M059J (cell line): ENCODE measurements at regions not wholly inside any gene's neighbourhood (a gene's known extent, or its start where the extent isn't known, plus 50 kb on each side); places are given as distances from the start of the nearest gene placed in this dataset.

ENCODE experiments used
- DNase-seq: peaks from one replicate; pipeline ENCODE4 v3.0.0-alpha.2; 2012; ENCODE audit warnings: low read depth

DNA sequence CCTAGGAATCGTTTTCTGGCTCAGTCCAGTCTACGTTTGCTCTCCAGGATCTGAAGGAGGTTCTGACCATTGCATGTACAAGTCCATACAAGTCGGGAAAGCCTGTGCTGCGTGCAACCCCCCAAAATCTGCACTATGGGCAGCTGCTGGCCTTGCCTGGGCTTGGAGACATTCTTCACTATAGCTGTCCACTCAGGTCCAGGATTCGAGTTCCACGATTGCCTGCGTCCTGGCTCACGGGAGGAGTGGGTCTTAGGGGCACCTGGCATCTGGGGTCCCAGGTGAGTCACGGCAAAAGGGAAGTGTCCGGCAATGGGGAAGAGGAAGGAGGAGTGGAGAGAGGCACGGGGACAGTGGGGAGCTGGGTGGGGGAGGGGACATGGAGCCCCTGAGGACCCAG lies 563.0 kb downstream of the BRD1 start:
- DNase-seq: no peak

DNA sequence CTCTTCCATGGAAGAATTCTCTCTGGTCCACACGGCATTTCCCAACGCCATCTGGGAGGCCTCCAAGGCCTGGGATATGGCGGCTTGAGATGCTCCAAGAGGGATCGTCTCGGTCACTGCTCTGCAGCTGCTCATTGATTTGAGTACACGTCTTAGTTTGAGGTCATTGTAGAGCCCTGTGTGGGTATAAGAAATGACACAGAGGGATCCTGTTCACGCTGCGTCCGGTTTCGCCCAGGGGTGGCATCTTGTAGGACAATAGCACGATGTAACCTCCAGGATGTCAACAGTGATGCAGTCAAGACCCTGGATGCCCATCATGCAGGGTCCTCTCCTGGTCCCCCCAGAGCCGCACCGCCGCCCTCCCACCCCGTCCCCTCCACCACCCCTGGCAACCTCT lies 564.6 kb downstream of the BRD1 start:
- no peak for DNase-seq

DNA sequence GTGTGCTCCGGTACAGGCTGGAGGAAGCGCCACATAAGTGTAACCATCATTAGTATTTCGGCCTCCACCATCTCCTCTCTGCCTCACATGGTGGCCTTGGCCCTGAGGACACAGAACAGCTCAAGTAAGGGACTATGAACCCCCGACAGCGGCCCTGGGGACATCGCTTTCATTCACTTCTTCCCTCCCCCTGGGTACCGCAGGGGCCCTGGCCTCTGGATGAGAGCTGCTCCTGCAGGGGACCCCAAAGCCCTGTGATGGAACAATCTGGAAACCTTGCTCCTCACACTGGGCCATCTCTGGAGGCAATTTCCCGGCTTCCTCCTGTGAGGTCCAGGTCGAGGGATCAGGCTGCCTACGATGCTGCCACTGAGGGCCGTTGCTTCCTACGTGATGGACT lies 565.5 kb downstream of the BRD1 start:
- no peak for DNase-seq

DNA sequence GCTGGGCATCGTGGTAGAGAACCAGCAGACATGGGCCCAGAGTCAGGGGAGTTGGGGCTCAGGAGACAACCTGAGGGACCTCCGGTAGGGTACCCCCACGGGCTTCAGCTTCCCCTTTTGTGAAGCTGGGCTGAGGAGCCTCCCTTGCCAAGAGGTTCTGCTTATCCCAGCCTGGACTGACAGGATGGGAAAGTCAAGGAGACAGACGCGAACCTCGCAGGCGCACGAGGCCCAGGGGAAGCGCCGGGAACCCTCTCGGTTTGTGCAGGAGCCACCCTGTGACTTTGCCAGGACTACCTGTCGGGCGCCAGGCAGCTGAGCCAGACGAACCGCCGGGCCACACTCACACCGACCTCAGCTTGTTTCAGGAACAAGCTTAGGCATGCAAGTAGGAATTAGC lies 566.1 kb downstream of the BRD1 start:
- no peak for DNase-seq

DNA sequence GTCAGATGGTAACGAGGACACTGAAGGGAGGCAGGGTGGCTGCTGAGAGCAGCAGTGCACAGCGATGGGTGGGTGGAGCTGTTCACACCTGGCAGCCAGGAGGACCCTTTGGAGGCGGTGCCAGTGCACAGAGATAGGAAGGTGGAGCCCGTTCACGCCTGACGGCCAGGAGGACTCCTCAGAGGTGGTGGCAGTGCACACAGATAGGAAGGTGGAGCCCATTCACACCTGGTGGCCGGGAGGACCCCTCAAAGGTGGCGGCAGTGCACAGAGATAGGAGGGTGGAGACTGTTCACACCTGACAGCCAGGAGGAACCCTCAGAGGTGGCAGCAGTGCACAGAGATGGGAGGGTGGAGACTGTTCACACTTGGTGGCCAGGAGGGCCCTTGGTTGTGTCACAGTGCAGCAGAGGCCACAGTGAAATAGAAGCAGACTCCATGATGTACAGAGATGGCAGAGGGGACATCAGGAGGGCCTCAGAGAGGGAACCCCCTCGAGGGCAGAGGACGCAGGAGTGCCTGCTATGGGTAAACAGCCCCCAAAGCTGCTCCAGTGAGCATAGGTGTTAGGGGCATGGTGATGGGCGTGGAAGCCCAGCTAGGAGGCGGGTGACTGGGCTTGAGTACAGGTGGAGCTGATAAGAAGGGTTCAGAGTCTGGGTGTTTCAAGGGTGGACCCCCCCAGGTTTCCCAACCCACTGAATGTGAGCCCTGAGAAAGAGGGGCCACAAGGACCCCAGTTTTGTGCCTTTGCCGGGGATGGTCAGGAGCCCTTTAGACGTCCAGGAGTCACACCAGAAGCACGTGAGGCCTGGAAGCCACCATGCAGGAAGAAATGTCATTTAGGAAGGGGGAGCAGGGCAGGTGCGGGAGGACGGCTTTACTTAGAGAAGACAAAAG lies 566.7 kb downstream of the BRD1 start:
- no peak for DNase-seq

DNA sequence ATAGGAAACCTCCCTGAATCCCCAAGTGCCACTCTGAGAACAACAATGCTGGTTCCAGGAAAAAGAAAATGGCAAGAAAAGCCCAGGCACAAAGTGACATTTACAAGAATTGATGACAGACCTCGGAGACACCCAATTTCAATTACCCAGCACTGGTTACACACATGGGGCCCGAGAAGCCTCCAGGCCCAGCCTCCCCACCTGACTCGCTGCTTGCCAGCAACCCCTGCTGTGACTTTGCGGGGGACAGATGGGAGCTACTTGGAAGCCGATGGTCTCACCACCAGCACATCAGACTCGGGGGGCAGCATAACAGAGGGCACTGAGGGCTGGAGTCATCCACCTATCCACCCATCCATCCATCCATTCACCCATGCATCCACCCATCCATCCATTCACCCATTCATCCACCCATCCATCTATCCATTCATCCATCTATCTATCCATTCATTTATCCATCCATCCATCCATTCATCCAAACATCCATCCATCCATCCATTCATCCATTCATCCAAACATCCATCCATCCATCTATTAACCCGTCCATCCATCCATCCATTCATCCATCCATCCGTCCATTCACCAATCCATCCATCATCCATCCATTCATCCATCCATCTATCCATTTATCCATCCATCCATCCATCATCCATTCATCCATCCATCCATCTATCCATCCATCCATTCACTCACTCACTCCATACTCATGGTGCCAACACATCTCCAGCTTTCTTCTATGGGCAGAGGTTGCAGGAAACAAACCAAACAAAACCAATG lies 567.6 kb downstream of the BRD1 start:
- no peak for DNase-seq

DNA sequence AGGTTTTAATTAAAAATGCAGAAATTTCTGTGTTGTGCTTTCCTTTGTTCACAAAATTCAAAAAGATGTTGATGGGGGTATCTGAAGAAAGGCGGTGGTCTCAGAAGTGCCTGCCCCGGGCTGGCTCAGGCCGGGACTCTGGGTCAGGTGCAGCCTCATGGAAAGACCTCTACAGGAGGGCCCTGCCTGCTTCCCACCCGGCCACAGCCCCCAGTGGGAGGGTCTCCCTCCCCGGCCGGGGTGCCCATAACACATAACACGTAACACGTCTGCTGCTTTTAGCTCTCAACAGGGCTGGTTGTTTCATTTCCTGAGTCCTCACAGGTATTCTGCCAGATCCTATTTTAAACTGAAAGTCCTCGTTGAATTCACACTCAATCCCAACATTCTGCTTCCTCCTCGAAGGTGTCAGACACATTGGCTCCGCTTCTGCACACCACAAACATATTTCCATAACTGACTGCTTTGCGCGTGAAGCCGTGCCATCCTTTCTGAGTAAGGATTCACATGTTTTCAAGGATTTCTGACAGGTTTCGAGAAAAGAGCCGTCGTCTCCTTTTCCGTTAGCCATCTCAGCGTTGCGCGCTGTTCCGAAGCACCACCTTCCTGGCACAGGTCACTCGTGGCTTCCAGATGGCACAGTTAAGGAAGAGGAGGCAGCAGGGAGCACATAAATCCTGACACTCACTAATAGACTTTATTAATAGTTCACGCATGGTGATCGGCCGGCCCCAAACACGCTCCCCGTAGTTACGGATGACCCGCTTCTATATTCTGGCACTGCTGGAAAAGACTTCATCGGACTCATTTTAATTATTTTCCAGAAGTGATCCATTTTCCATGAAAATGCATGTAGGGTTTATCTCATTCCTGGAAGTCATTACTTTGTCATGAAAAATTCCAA lies 569.3 kb downstream of the BRD1 start:
- DNase-seq: no peak

DNA sequence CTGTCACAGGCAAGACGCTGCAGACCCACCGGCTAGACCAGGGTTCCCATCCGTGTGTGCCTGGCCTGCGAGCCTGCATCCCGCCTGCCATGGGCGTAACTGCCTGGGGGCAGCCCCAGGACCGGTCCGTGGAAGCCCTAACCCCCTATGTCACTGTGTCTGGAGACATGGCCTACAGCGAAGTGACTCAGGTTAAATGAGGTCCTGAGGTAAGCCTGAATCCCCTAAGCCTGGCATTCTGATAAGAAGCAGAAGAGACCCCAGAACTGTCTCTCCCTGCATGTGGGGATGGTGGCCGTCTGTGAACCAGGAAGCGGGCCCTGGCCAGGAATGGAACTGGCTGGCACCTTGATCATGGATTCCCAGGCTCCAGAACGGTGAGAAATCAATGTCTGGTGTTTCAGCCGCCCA lies 570.1 kb downstream of the BRD1 start:
- no peak for DNase-seq

DNA sequence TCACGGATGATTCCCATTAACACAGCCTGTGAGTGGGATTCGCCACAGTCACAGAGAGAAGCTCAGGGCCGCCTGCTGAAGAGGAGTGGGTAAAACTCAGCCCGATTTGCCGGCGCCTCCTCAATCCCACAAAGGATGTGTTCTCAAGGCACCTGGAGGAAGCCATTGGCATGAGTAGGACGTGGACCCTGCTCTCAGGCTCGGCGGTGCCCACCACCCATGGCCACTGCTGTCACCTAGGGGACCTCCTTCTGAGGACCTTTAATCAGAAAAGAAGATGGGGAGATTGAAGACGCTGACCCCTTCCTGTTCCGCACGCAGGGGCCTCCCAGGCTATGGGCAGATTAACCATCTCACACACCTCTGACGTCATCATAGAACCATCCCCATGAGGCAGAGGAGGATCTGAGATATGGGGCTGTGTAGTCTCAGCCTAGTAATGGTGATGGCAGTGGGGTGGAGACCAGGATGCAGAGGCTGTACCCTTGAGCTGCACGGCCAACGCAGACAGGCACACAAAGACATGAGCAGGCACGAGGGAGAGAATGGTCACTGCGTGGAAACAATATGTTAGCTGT lies 571.8 kb downstream of the BRD1 start:
- DNase-seq: no peak

DNA sequence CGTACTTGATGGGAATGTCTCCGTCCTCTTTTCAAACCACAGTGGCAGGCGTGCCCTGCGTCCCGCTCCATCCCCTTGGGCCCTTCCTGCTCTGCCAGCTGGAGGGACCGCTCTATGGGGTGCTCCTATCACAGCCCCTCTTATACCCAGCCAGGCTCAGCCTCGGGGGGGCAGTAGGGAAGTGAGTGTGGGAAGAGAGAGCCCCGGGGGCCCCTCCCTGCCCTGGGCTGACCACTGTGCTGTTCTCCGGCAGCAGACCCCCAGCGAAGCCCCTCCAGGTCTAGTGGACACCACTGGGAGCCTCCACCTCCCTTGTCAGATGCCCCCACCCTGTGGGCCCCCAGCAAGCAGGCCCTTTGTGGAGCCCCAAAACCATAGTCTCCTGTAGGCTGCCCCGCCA lies 572.5 kb downstream of the BRD1 start:
- DNase-seq: no peak

DNA sequence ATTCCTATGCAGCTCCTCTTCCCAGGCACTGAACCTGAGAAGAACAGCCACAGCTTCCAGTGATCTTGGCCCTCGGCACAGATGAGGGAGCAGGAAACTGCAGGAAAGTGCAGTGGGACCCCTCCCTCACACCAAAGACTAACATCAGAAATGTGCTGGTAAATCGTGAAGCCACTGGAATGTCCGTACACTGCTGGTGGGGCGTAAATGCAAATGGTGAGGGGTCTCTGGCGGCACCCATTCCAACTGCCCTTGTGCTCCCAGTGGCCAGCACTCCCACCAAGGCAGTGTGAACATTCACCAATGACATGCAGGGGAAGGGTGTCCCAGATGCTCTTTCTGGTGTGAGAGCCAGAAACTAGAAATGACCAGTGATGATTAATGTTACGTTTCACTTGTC lies 574.0 kb downstream of the BRD1 start:
- DNase-seq: no peak

DNA sequence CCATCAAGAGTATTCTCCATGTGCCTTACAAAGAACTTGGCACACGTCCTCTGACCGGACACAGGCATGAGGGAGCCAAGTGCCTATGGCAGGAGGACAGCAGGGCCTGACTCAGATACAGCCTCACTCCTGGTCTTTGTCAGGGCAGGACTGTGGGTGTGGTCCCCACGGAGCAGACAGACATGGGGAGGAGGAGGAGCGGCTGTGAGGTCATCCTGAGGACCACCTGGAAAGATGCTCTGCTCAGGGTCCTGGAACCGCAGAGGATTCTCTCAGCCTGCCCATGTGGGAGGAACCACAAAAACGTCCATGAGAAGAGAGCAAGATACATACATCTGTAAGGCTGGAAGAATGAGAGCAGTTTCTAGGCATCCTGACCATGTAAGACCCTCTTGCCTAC lies 576.3 kb downstream of the BRD1 start:
- DNase-seq: no peak

DNA sequence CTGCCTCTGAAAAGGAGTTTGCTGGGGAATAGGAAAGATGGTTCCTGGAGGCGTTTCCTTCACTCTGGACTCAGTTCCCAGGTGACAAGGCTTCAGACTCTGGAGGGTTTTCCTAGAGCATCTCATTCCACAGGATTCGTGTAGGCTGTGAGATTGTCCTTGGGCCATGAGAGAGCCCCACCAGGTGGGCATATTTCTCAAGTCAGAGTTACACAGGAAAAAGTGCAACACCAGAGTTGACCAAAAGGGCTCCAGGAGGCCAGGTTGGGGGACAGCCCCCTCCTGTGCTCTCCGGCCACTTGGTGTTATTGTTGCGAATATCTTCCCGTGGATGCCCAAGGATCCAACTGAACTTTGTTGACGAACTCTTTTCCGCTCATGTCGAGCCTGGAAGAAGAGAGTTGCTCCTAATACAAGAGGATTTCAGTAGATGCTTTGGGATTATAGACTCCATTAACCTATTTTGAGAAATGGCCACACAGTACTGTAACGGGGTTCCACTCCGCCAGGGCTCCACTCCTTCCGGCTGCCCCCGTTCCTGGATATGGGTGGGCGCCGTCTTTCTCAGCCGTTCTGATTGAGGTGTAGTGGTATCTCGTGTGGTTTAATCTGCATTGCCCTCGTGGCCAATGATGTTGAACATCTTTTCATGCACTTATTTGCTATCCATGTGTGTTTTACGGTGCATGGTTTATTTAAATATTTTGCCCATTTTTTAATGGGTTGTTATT lies 580.3 kb downstream of the BRD1 start:
- DNase-seq: no peak

DNA sequence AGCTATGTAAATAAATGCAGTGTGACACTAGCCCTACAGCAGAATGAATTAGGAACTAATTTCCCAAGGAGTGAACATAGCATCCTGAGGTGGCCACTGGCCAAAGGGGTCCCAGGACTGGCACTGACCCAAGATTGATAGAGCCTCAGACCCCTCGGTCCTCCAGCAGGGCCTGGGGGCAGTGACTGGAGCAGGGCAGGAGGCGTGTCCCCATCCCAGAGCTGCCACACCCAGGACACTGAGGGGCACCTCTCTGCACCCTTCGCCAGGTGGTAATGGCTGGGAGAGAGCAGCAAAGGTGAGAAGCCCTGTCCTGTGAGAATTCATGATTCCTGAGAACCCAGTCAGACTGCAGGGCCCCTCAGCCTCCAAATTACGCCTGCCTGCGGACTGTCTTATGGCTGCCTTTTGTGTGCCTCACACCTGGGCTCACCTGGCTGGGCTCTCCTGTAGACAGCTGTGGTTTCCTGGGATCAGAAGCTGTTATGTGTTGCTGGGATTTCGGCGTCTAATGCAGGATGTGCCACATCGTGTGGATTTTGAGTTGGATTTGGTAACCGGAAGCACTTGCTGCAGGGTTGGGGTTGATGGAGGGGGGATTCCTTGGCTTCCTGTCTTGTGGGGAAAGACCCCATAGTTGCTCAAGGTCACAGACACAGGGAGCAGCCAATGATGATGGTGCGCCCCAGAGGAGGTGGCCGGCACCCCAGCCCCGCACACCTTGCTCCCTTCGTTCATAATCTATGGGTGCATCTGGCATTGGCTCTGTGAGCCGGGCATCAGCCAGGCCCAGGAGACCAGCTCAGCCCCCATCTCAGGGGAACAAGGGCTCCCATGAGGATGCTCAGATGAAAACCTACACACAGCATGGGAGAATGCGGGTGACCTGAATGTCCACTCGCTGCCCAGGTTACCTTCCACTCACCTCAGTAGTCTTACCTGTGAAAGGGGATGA lies 582.9 kb downstream of the BRD1 start:
- no peak for DNase-seq

DNA sequence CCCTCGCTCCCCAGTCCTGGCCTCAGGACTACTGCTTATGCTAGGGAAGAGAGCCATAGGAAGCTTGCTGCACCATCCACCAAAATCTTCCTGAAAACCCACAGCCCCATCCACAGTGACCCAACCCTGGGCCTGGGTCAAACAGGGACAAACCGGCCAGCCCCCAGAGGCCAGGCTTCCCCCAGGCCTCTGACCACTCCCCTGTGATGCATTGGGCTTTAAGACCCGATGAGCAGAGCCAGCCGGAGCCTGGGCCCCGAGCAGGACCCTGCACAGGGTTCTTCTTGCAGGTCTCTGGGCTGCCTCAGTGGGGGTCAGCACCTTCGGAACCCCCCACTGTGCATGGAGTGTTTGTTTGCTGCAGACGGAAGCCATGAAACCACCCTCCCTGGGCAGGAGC lies 583.7 kb downstream of the BRD1 start:
- DNase-seq: no peak

DNA sequence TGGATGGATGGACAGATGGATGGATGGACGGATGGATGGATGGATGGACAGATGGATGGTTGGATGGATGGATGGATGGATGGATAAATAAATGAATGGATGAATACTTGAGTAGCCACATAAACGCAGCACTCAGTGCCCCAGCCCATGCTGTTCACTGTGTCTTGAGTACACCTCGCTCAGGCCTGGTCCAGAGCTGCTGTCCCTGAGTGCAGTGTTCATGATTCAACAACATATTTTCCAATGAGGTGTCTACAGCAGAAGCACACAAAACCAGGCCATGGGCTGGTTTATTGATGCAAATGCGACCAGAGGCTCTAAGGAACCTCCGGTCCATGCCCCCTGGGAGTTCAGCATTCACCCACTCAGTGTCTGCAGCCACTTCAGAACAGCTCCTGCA lies 584.3 kb downstream of the BRD1 start:
- no peak for DNase-seq

DNA sequence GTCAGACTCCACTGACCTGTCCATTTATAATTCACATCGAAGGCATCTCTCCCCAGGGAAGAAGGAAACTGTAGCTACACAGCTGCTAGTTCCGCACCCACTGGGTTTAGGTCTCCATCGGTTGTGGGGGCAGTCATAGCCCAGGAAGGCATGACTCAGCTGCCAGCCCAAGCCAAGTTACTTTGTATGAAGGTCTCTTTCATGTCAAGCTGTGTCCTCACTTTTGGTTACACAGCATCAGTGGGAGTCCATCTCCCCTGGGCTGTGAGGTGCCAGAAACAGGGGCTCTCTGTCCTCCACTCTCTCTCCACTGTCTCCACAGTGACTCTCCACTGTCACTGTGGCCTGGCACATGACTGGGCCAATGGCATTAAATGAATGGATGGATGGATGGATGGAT lies 585.2 kb downstream of the BRD1 start:
- DNase-seq: no peak

DNA sequence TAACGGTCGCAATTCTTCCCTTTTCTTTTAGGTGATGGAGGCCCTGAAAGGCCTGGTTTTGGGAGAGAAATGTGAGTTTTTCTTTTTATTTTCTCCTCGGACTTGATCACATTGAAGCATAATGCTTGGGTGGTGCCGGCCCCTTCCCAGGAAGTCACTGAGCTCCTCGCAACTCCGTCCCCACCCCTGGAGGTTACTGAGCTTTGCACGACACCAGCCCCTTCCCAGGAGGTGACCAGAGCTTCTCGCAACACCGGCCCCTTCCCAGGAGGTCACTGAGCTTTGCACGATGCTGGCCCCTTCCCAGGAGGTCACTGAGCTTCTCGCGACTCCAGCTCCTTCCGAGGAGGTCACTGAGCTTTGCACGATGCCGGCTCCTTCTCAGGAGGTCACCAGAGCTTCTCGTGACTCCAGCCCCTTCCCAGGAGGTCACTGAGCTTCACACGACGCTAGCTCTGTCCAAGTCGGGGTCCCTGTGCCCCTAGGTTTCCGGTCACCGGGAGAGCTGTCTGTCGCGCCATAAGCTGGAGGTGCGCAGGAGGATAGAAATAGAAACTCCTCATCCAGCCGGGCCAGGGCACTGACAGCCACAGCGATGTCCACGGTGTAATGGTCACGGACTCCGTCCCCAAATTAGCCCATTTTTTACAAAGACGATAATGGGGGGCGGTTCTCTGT lies 586.4 kb downstream of the BRD1 start:
- DNase-seq: no peak

DNA sequence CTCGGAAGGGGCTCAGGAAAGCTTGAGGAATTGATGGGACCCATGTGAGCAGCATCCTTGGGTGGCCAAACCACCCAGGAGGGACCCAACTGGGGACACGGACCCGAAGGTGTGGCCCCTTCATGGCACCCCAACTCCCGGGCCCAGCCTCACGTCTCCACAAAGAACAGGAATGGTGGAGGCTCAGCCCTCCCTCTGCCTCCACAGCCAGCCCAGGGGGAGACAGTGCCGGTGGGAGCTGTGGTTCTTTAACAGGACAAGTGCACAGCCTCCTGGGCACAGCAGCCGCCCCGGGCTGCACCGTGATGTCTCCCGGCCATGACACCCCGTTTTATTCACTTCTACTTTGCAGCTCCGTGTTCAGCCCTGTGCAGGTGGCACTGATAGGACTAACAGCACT lies 587.2 kb downstream of the BRD1 start:
- no peak for DNase-seq
